GM13977 (cell line): ENCODE measurements at regions not wholly inside any gene's neighbourhood (a gene's known extent, or its start where the extent isn't known, plus 50 kb on each side); places are given as distances from the start of the nearest gene placed in this dataset.

Experiments used
- DNase-seq: peaks from one replicate; pipeline ENCODE4 v3.0.0; 2012; ENCODE audit warnings: low spot score
- in situ Hi-C: fragments of 300-500 bp; cut with MboI; formaldehyde crosslinking; loops from one replicate; pipeline ENCODE4 v1.12.0; 2022; ENCODE audit warnings: low sequenced_read_pairs, low pct_unique_long_range_greater_than_20kb, mixed read lengths, inconsistent platforms; ENCODE audit not compliant: unreplicated experiment
- TF ChIP-seq, protein P1 (sequence below): IDR thresholded peaks from 2 replicates; pipeline ENCODE4 v1.5.1; 2012; ENCODE audit warnings: mild to moderate bottlenecking, control low read depth; ENCODE audit not compliant: insufficient read depth; ENCODE audit errors: extremely low read depth, missing control alignments

DNA sequence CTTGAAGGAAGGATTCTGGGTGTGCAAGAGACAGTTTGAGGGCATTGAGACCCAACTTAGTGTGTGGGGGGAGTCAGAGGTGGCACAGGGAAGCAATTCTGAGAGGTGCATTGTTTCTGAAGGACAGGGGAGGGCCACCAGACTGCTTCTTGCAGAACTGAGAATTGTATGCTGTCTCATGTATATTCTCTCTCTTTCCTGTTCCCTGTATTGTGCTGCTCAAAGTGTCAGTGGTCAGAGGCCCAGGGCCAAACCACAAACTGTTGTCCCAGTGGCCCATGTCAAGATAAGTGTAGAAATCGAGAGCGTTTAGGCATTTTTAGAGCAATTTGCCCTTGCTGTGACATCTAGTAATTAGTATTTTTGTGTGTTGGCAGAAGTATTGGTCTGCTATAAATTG is 567.1 kb downstream of the EDEM1 start:
- DNase-seq, result no peak
- TF ChIP-seq, protein P1, sequence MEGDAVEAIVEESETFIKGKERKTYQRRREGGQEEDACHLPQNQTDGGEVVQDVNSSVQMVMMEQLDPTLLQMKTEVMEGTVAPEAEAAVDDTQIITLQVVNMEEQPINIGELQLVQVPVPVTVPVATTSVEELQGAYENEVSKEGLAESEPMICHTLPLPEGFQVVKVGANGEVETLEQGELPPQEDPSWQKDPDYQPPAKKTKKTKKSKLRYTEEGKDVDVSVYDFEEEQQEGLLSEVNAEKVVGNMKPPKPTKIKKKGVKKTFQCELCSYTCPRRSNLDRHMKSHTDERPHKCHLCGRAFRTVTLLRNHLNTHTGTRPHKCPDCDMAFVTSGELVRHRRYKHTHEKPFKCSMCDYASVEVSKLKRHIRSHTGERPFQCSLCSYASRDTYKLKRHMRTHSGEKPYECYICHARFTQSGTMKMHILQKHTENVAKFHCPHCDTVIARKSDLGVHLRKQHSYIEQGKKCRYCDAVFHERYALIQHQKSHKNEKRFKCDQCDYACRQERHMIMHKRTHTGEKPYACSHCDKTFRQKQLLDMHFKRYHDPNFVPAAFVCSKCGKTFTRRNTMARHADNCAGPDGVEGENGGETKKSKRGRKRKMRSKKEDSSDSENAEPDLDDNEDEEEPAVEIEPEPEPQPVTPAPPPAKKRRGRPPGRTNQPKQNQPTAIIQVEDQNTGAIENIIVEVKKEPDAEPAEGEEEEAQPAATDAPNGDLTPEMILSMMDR, result no peak
- in situ Hi-C loops, result no loop called here

DNA sequence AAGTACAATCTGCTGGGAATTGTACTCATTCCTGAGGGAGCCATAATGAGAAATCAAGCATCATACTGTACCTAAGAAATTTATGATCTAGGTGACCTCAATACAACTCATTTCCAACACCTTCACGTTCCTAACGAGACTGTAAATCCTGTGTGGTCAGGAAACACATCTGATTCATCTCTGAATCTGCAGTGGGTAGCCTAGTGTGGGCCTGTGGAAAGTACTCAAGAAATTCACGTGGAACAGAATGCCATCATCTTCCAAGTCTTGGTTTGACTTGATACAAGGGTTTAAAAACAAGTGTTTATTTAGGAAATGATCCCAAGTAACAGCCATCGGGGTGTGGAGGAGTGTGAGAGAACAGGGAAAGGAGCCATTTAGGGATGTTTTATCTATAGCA is 568.9 kb downstream of the EDEM1 start:
- DNase-seq, result no peak
- TF ChIP-seq, protein P1, result no peak
- in situ Hi-C loops, result no loop called here

DNA sequence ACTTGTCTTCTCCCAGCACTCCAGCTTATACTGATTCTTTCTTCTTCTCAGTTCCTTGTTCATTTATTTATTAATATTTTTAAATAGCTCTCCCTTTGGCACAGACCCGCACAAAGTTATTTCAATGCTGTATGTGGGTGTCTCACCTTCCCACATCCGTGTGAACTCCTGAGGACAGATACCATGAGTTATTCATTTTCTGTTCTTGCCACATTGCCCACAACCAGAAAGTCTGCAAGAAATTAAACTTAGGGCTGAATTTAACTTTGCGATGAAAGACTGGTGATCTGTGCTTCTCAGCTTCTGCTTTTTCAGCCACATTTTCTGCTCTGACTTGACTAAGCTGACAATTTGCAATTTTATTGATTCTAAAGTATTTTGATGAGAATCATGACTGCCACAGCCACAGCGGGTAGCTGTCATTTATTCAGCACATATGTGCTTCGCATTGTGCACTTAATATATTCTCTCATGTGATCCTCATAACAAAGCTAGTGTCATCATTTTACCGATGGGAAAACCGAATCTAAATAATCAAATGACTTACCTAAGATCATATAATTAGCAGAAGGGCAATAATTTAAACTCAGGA is 569.8 kb downstream of the EDEM1 start:
- TF ChIP-seq, protein P1, result no peak
- in situ Hi-C loops, result no loop called here
- DNase-seq, result no peak

DNA sequence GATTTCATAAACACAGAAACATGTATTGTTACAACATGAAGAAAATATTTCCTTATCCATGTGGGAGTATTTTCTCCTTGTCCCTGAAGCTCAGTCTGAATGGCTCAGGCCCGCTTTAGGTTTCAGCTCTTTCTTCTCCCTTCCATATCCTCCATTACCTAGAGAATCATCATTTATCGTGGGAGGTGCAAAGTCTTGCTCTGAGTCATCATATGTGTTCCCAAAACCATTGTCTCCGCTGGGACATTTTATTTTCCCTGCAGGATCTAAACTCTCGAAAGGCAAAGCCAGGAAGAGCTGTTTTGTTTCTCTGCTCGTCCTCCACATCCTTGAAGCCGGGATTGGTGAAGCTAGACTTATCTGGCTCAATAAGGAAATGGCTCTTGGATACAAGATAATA is 571.2 kb downstream of the EDEM1 start:
- TF ChIP-seq, protein P1, result no peak
- DNase-seq, result no peak
- in situ Hi-C loops, result no loop called here

DNA sequence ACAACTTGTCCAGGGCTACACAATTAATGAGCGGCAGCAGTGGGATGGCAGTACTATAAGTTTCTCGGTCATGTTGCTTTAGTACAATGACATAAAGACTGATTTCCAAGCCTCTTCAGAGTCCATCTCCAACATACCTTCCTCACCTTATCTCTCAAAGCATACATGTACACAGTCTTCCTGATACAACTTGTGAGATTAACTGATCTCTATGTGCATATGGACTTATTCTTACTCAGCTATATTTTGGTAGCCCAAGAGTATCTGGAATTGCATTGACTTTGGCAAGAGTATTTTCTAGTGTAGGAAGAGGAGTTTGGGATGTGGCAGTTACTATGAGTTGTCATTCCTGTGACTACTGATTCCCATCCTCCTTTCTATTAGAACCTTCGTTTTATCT is 575.0 kb downstream of the EDEM1 start:
- in situ Hi-C loops, result no loop called here
- TF ChIP-seq, protein P1, result no peak
- no peak for DNase-seq

DNA sequence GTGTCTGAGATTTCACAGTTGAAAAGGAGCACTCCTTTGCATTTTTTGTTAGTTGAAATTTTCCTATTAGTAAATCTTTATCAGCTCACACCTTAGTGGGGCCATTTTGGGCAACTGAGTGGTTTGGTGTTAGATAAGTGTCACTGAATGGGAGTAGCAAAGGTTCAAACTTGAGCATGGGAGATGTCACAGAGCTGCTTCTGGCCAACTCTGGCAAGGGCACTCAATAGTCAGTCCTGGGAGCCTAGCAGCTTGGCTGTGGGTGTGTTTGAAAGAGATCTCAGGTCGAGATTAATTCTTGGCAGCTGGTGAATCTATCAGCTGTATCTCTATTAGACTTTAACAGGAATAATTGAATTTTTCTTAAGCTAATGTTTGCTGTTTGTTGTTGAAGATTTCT is 579.3 kb downstream of the EDEM1 start:
- no peak for DNase-seq
- TF ChIP-seq, protein P1, result no peak
- in situ Hi-C loops, result no loop called here

DNA sequence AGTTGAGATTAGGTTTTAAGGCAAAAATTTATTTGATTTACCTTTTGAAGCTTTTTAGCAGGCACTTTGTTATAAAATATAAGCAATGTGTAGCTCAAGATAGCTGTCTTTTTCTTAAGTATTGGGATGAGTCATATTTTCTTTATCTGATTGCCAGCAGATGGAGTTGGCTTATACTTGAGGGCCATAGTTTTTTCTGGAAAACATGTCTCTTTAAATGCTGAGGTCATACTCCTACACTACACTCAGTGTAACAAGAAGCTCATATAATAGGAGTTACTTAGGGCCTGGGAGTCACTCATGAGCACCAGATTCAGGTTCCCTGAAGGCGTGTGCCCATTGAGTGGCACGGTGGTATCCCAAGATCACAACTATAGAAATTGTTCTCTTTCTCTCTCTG is 579.8 kb downstream of the EDEM1 start:
- no peak for DNase-seq
- in situ Hi-C loops, result no loop called here
- TF ChIP-seq, protein P1, result no peak
